ENCODE measurements at regions not wholly inside any gene's neighbourhood (a gene's known extent, or its start where the extent isn't known, plus 50 kb on each side); places are given as distances from the start of the nearest gene placed in this dataset.

GRCh38 chr4:27881705-27882104, 1021.1 kb downstream of the STIM2 start:
- no peak overlapping the region for H3K27ac ChIP-seq
- TF ChIP-seq, protein P1, sequence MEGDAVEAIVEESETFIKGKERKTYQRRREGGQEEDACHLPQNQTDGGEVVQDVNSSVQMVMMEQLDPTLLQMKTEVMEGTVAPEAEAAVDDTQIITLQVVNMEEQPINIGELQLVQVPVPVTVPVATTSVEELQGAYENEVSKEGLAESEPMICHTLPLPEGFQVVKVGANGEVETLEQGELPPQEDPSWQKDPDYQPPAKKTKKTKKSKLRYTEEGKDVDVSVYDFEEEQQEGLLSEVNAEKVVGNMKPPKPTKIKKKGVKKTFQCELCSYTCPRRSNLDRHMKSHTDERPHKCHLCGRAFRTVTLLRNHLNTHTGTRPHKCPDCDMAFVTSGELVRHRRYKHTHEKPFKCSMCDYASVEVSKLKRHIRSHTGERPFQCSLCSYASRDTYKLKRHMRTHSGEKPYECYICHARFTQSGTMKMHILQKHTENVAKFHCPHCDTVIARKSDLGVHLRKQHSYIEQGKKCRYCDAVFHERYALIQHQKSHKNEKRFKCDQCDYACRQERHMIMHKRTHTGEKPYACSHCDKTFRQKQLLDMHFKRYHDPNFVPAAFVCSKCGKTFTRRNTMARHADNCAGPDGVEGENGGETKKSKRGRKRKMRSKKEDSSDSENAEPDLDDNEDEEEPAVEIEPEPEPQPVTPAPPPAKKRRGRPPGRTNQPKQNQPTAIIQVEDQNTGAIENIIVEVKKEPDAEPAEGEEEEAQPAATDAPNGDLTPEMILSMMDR (IDR thresholded peaks at IDR 0.05), result no peak
- TF ChIP-seq ZFX (IDR thresholded peaks at IDR 0.05; ENCODE audit: borderline replicate concordance), result no peak

DNA sequence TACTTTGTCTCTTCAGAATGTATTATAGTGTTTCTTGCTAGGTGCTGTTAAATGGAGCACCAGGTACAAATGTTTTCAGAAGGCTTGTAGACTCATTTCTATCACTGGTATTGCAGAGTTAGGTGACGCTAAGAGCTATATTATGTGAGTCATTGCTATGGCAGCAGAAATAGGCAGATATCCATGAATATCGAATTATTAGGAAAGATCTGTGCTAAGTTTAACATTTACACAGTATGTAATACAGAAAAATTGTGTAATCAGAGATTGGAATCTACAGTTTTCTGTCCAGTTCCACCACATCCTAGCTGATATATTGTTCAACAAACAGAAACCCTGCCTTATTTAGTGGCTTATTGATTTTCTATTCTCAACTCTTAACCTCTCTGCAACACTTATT, 1025.5 kb downstream of the STIM2 start:
- TF ChIP-seq, protein P1 (IDR thresholded peaks at IDR 0.05), result no peak
- TF ChIP-seq ZFX (IDR thresholded peaks at IDR 0.05; ENCODE audit: borderline replicate concordance), result no peak
- no peak overlapping the region for H3K27ac ChIP-seq

GRCh38 chr4:27887646-27888045, 1027.0 kb downstream of the STIM2 start:
- no peak overlapping the region for H3K27ac ChIP-seq
- TF ChIP-seq ZFX (IDR thresholded peaks at IDR 0.05; ENCODE audit: borderline replicate concordance), result no peak
- TF ChIP-seq, protein P1 (IDR thresholded peaks at IDR 0.05), result no peak

DNA sequence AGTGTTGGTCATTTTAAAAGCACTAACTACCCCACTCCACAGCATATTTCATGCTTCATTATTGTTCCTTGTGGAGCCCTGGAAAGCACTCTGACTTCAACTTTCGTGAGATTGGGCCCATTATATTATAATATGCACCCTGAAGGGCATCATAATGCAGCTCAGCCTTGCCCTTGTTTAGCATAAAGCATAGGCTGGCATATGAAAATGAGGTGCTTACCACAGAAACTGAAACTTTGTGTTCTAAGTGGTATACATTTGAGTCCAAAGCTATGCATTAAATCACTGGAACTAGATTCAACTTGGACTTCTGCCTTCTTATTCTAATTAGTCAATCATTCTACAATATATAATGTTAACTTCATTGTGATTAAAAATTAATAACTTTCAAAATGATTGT, 1027.9 kb downstream of the STIM2 start:
- no peak for TF ChIP-seq ZFX (IDR thresholded peaks at IDR 0.05; ENCODE audit: borderline replicate concordance)
- TF ChIP-seq, protein P1 (IDR thresholded peaks at IDR 0.05), result no peak
- H3K27ac ChIP-seq, result no peak overlapping the region

DNA sequence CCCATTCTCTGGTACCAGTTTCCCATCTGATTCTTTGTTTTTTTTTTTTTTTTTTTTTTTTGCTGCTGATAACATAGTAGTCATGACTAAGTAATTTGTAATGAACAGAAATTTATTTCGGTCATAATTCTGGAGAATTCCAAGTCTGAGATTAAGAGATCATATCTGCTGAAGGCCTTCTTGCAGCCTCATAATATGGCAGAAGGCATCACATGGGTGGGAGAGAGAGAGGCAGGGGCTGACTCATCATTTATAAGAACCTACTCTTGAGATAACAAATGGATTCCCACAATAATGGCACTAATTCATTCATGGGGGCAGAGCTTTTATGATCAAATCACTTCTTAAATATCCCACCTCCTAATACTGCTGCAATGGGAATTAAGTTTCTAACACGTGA, 1034.3 kb downstream of the STIM2 start:
- no peak for TF ChIP-seq ZFX (IDR thresholded peaks at IDR 0.05; ENCODE audit: borderline replicate concordance)
- TF ChIP-seq, protein P1 (IDR thresholded peaks at IDR 0.05), result no peak

DNA sequence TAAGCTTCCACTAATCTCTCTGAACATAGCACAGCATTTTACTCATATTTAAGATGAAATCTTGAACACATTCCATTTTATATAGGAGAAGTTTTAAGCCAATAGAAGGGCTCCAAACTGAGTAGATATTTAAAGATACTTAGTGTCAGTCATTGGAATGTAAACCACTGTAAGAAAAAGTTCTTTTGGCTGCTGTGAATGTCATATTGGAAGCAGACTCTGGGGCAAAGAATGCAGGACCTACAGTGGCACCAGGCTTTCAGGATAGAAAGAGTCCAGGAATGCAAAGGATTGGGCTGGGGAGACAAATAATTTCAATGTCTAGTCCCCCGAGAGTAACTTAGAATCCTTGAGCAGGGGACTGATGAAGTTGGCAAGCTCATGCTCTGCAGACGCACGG, 1047.7 kb downstream of the STIM2 start:
- H3K27ac ChIP-seq, result no peak overlapping the region
- TF ChIP-seq, protein P1 (IDR thresholded peaks at IDR 0.05), result no peak
- no peak for TF ChIP-seq ZFX (IDR thresholded peaks at IDR 0.05; ENCODE audit: borderline replicate concordance)

More for the DNA sequence above, 1034.3 kb downstream of the STIM2 start:
- no peak overlapping the region for H3K27ac ChIP-seq

DNA sequence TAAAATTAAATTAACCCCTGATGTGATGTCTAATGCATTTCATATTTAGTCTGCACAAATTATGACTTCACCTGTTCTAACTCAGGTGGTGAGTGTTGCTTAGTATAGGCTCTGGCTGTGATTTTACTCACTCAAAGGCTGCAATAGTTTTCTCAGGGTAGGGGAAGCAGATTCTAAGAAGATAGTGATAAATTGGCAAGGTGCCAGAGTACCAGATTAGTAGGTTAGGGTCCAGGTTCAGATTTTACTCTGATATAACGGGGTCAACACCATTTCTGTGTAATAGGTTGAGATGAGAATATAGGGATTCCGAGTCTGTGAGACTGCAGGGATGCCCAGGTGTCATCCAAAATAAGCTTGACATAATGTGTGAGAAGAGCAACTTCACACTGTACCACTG, 1049.6 kb downstream of the STIM2 start:
- TF ChIP-seq, protein P1 (IDR thresholded peaks at IDR 0.05), result no peak
- no peak for TF ChIP-seq ZFX (IDR thresholded peaks at IDR 0.05; ENCODE audit: borderline replicate concordance)
- no peak overlapping the region for H3K27ac ChIP-seq
